Upper lobe of left lung (tissue), 4 donors: ENCODE measurements at regions not wholly inside any gene's neighbourhood (a gene's known extent, or its start where the extent isn't known, plus 50 kb on each side); places are given as distances from the start of the nearest gene placed in this dataset.

Experiments used
- EP300 ChIP-seq, 4 donors: sonication (generic); formaldehyde crosslinking; IDR thresholded peaks; one replicate each; pipeline ENCODE4 v1.5.1; 2017; ENCODE audit warnings: antibody characterized with exemption in 4 of 4, control low read depth in 2 of 4
- POLR2A ChIP-seq, 4 donors: fragments of 450-650 bp; IDR thresholded peaks; one replicate each; pipeline ENCODE4 v1.5.1; 2016 to 2017; ENCODE audit warnings: antibody characterized with exemption in 4 of 4, mild to moderate bottlenecking in 2 of 4
- POLR2AphosphoS5 ChIP-seq, 2 donors: sonication (generic); formaldehyde crosslinking; IDR thresholded peaks; one replicate each; pipeline ENCODE4 v1.5.1; 2017; ENCODE audit warnings: antibody characterized with exemption in 2 of 2
- TF ChIP-seq, protein P1 (sequence below), 6 experiments: fragments of 450-650 bp in 4 of 6; fragments of 200-600 bp in 2 of 6; sonication (generic) in 2 of 6; IDR thresholded peaks; one replicate each; pipeline ENCODE4 v1.5.1; 2016 to 2019; ENCODE audit warnings: antibody characterized with exemption in 6 of 6

DNA sequence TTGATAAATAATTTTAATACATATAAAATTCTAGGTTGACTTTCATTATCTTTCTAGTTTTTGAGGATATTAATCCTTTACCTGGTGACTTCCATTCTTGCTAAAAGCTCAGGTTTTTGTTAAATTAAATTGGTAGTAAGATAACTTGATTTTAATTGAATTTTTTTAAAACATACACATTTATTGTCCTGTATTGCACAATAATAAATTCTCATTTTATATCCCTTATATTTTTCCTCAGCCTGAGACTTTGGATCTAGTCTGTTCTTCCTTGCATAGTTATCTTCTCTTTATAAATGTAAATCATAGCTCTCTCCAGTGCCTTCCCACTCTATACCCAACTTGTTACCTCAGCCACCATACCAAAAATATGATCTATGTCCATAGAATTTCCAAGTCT, 212.9 kb upstream of the CNTNAP2 start:
- TF ChIP-seq, protein P1, sequence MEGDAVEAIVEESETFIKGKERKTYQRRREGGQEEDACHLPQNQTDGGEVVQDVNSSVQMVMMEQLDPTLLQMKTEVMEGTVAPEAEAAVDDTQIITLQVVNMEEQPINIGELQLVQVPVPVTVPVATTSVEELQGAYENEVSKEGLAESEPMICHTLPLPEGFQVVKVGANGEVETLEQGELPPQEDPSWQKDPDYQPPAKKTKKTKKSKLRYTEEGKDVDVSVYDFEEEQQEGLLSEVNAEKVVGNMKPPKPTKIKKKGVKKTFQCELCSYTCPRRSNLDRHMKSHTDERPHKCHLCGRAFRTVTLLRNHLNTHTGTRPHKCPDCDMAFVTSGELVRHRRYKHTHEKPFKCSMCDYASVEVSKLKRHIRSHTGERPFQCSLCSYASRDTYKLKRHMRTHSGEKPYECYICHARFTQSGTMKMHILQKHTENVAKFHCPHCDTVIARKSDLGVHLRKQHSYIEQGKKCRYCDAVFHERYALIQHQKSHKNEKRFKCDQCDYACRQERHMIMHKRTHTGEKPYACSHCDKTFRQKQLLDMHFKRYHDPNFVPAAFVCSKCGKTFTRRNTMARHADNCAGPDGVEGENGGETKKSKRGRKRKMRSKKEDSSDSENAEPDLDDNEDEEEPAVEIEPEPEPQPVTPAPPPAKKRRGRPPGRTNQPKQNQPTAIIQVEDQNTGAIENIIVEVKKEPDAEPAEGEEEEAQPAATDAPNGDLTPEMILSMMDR (IDR thresholded peaks at IDR 0.05): no peak
- TF ChIP-seq POLR2A (IDR thresholded peaks at IDR 0.05) (no peak), POLR2AphosphoS5 (IDR thresholded peaks at IDR 0.05) (no peak), EP300 (IDR thresholded peaks at IDR 0.05) (no peak)
